Body of pancreas (tissue), 4 donors: ENCODE measurements at regions not wholly inside any gene's neighbourhood (a gene's known extent, or its start where the extent isn't known, plus 50 kb on each side); places are given as distances from the start of the nearest gene placed in this dataset.
A peak's percentile ranks its signal among the peaks of the same experiment; 100 is the strongest.
"Not testable (repeated sequence)": the region's sequence is repeated elsewhere in the genome, so short reads cannot be mapped to it uniquely, and the experiment has no call there.

Experiments
- ATAC-seq: fragments of 150-250 bp; one replicate; pipeline ENCODE4 v1.9.1; 2016
- DNase-seq, 4 donors: peaks; one replicate each; pipeline ENCODE4 v3.0.0-alpha.2; 2019
- H3K27ac ChIP-seq, 4 donors: fragments of 200-600 bp; sonication (generic); 1 replicate in 3 of 4; 2 replicates in 1 of 4; pipeline versions ENCODE4 v1.5.1 to v1.6.1; 2016 to 2019; ENCODE audit warnings: mild to moderate bottlenecking in 1 of 4, mixed read lengths in 1 of 4, moderate library complexity in 1 of 4
- H3K27me3 ChIP-seq, 2 donors: fragments of 200-600 bp; sonication (generic); one replicate each; pipeline ENCODE4 v1.6.0; 2016; ENCODE audit warnings: mild to moderate bottlenecking in 1 of 2
- H3K36me3 ChIP-seq, 2 donors: fragments of 200-600 bp; sonication (generic); replicated peaks in 1 of 2; 2 replicates each; pipeline ENCODE4 v1.5.1; 2016; ENCODE audit warnings: low read depth in 2 of 2; ENCODE audit not compliant: insufficient read depth in 1 of 2
- H3K4me1 ChIP-seq: fragments of 200-600 bp; sonication (generic); one replicate; pipeline ENCODE4 v1.6.0; 2016
- H3K4me3 ChIP-seq, 2 donors: fragments of 200-600 bp; sonication (generic); 1 replicate in 1 of 2; 2 replicates in 1 of 2; pipeline ENCODE4 v1.5.1; 2016 to 2019
- H3K9me3 ChIP-seq, 3 donors: fragments of 200-600 bp; sonication (generic); 1 replicate in 2 of 3; 2 replicates in 1 of 3; pipeline ENCODE4 v1.5.1; 2016
- POLR2A ChIP-seq, 3 donors: fragments of 450-650 bp; IDR thresholded peaks; one replicate each; pipeline ENCODE4 v1.6.1; 2016; ENCODE audit warnings: antibody characterized with exemption in 3 of 3, mild to moderate bottlenecking in 2 of 3
- WGBS, 2 donors: methylation state at CpG; one replicate each; pipeline ENCODE4 v1.1.5; 2017; 5-methylcytosine and 5-hydroxymethylcytosine counted together
- intact Hi-C: fragments of 100-400 bp; cut with DNase I; formaldehyde crosslinking; loops from one replicate; pipeline ENCODE4 v1.15.1; 2023
- TF ChIP-seq, protein P1 (sequence below), 7 experiments: fragments of 450-650 bp in 4 of 7; fragments of 200-600 bp in 3 of 7; sonication (generic) in 3 of 7; IDR thresholded peaks; one replicate each; pipeline ENCODE4 v1.5.1; 2016 to 2019; ENCODE audit warnings: antibody characterized with exemption in 7 of 7

DNA sequence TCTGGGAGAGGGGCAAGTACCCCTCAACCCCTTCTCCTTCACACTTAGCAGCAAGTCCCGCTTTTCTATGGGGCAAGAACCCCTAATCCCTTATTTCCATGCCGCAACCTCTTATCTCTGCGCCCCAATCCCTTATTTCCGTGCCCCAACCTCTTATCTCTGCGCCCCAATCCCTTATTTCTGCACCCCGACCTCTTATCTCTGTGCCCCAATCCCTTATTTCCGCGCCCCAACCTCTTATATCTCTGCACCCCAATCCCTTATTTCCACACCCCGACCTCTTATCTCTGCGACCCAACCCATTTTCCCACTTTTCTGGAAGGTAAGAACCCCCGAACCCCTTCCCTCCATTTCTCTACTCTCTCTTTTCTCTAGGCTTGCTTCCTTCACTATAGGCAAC is 95.6 kb upstream of the RAB4A start:
- WGBS, 2 donors: 87 to 90% methylated on average over 11 of the region's 11 CpGs
- ATAC-seq, intact Hi-C loops: not testable (repeated sequence)

GRCh38 chr1:229176457-229176856 is 94.5 kb upstream of the RAB4A start:
- H3K4me3 ChIP-seq, H3K36me3 ChIP-seq, DNase-seq, H3K27me3 ChIP-seq, intact Hi-C loops, H3K27ac ChIP-seq, H3K9me3 ChIP-seq, ATAC-seq: not testable (repeated sequence)
- 75 to 78% methylated on average over 6 of the region's 6 CpGs for WGBS, 2 donors
- H3K4me1 ChIP-seq: peaks cover 24% of the 10 kb centered on the region

More for the DNA sequence above, 95.6 kb upstream of the RAB4A start:
- H3K9me3 ChIP-seq, H3K27me3 ChIP-seq, H3K4me3 ChIP-seq, H3K27ac ChIP-seq, H3K36me3 ChIP-seq, DNase-seq: not testable (repeated sequence)
- peaks cover 36% of the 10 kb centered on the region for H3K4me1 ChIP-seq

GRCh38 chr1:229180161-229180560 is 90.8 kb upstream of the RAB4A start:
- DNase-seq: no peak
- intact Hi-C loops: no loop called here

DNA sequence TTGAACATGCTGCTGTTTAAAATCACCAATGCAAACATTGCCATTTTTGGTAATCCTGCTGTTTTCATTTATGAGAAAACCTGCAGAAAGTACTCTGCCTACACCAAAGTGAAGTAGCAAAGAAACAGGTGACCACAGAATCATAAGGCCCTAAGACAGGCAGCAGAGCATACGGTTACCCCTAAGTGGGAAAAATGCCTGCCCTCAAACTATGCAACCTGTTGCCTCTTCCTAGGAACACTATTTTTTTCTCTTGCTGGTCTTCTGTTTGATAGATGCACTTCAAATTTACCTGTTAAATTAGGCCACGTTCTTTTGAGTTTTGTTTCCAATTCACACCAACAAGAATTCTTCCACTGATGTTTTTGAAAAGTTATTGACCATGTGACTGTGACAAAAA is 89.5 kb upstream of the RAB4A start:
- H3K4me1 ChIP-seq: peaks cover 23% of the 10 kb centered on the region
- no peaks in the 10 kb centered on the region for H3K9me3 ChIP-seq
- no peaks in the 10 kb centered on the region for H3K36me3 ChIP-seq
- no peaks in the 10 kb centered on the region for H3K27me3 ChIP-seq
- intact Hi-C loops: no loop called here
- WGBS, 2 donors: 82 to 93% methylated on average over 2 of the region's 2 CpGs
- ATAC-seq (no peak), DNase-seq (no peak)
- no peak overlapping the region for H3K27ac ChIP-seq
- TF ChIP-seq, protein P1, sequence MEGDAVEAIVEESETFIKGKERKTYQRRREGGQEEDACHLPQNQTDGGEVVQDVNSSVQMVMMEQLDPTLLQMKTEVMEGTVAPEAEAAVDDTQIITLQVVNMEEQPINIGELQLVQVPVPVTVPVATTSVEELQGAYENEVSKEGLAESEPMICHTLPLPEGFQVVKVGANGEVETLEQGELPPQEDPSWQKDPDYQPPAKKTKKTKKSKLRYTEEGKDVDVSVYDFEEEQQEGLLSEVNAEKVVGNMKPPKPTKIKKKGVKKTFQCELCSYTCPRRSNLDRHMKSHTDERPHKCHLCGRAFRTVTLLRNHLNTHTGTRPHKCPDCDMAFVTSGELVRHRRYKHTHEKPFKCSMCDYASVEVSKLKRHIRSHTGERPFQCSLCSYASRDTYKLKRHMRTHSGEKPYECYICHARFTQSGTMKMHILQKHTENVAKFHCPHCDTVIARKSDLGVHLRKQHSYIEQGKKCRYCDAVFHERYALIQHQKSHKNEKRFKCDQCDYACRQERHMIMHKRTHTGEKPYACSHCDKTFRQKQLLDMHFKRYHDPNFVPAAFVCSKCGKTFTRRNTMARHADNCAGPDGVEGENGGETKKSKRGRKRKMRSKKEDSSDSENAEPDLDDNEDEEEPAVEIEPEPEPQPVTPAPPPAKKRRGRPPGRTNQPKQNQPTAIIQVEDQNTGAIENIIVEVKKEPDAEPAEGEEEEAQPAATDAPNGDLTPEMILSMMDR (IDR thresholded peaks at IDR 0.05): no peak
- TF ChIP-seq POLR2A (IDR thresholded peaks at IDR 0.05): no peak
- no peak overlapping the region for H3K4me3 ChIP-seq

More at GRCh38 chr1:229180161-229180560, 90.8 kb upstream of the RAB4A start:
- H3K36me3 ChIP-seq: no peaks in the 10 kb centered on the region
- H3K4me1 ChIP-seq: peaks cover 23% of the 10 kb centered on the region
- no peak for ATAC-seq
- TF ChIP-seq POLR2A (IDR thresholded peaks at IDR 0.05): no peak
- TF ChIP-seq, protein P1 (IDR thresholded peaks at IDR 0.05): no peak
- no peak overlapping the region for H3K27ac ChIP-seq
- 86 to 89% methylated on average over 6 to 8 of the region's 8 CpGs for WGBS, 2 donors
- H3K27me3 ChIP-seq: no peaks in the 10 kb centered on the region
- no peak overlapping the region for H3K4me3 ChIP-seq
- H3K9me3 ChIP-seq: no peaks in the 10 kb centered on the region

DNA sequence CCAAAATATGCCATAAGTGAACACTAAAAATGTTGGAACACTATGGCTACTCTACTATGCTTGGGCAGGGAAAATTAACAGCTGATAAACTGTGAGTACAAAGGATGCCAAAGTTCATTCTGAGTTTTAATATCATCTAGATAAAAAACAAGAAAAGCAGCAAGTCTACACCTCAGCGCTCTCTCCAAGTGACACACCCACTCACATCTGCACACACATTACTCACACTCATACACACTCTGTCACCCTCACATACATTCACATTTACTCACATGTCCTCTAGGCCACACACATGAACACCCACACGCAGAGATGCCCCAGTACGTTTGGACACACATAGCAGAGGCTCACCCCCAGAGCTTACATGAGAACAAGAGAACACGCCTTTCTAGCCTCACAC is 87.3 kb upstream of the RAB4A start:
- no peak for TF ChIP-seq POLR2A (IDR thresholded peaks at IDR 0.05)
- TF ChIP-seq, protein P1 (IDR thresholded peaks at IDR 0.05): no peak
- Histone ChIP-seq H3K27ac (peak overlapping the region in 1 of 4 donors; percentile 16), H3K4me3 (no peak overlapping the region), H3K9me3 (no peaks in the 10 kb centered on the region), H3K4me1 (peaks cover 23% of the 10 kb centered on the region), H3K36me3 (no peaks in the 10 kb centered on the region), H3K27me3 (no peaks in the 10 kb centered on the region)
- WGBS, 2 donors: 53 to 68% methylated on average over 4 of the region's 4 CpGs
- DNase-seq: no peak
- ATAC-seq: peak; percentile 70
- intact Hi-C loops: no loop called here

- Histone ChIP-seq H3K4me1 (peaks cover 23% of the 10 kb centered on the region), H3K9me3 (no peaks in the 10 kb centered on the region), H3K27me3 (no peaks in the 10 kb centered on the region), H3K4me3 (no peak overlapping the region), H3K36me3 (no peaks in the 10 kb centered on the region), H3K27ac (no peak overlapping the region)
- TF ChIP-seq, protein P1 (IDR thresholded peaks at IDR 0.05): no peak
- no peak for TF ChIP-seq POLR2A (IDR thresholded peaks at IDR 0.05)
- WGBS, 2 donors: 71 to 76% methylated on average over 4 of the region's 4 CpGs
- ATAC-seq: no peak
- DNase-seq: peak in 1 of 4 donors; percentile 35
- intact Hi-C loops: no loop called here
These were observed 86.8 kb upstream of the RAB4A start for GRCh38 chr1:229184066-229184465.
